ENCODE measurements at regions not wholly inside any gene's neighbourhood (a gene's known extent, or its start where the extent isn't known, plus 50 kb on each side); places are given as distances from the start of the nearest gene placed in this dataset.

DNA sequence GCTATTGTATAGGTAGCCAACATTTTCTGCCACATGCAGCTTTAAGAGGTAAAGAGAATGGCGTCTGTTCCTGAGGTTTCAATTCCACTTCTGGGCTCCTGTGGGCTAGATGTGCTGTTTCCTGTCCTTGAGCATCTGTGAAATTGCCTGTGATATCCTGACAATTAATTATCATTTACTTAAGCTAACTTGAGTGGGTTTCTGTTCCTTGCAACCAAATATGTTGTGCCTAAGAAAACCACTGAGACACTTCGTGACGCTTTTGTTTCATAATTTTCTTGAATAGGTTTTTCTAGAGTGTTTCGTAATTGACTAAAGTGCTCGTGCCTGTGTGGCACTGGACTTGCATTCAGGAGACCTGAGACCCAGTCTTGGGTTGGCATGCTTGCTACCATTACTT lies 127.3 kb upstream of the POU3F1 start:
- H3K36me3 ChIP-seq (ENCODE audit: insufficient read depth, low read length): no peaks in the 10 kb centered on the region
- no peaks in the 10 kb centered on the region for H4K20me1 ChIP-seq (ENCODE audit: insufficient read depth, low read length)
- no peak overlapping the region for H3K4me3 ChIP-seq (ENCODE audit: low read depth, low read length, poor library complexity, severe bottlenecking)
- no peak for TF ChIP-seq EZH2 (IDR thresholded peaks at IDR 0.05; ENCODE audit: borderline replicate concordance, low read length)
- TF ChIP-seq, protein P1, sequence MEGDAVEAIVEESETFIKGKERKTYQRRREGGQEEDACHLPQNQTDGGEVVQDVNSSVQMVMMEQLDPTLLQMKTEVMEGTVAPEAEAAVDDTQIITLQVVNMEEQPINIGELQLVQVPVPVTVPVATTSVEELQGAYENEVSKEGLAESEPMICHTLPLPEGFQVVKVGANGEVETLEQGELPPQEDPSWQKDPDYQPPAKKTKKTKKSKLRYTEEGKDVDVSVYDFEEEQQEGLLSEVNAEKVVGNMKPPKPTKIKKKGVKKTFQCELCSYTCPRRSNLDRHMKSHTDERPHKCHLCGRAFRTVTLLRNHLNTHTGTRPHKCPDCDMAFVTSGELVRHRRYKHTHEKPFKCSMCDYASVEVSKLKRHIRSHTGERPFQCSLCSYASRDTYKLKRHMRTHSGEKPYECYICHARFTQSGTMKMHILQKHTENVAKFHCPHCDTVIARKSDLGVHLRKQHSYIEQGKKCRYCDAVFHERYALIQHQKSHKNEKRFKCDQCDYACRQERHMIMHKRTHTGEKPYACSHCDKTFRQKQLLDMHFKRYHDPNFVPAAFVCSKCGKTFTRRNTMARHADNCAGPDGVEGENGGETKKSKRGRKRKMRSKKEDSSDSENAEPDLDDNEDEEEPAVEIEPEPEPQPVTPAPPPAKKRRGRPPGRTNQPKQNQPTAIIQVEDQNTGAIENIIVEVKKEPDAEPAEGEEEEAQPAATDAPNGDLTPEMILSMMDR (IDR thresholded peaks at IDR 0.05; ENCODE audit: low read length): no peak
- H3K9me2 ChIP-seq (ENCODE audit: low read depth, low read length): no peaks in the 10 kb centered on the region
- no peak overlapping the region for H3K27ac ChIP-seq (ENCODE audit: low read depth, low read length, poor library complexity, severe bottlenecking)
- no peak overlapping the region for H2AFZ ChIP-seq (ENCODE audit: low read length)
- H3K79me2 ChIP-seq (ENCODE audit: insufficient read depth, low read length): no peaks in the 10 kb centered on the region
- no peak overlapping the region for H3K4me2 ChIP-seq (ENCODE audit: low read length)
- H3K9ac ChIP-seq (ENCODE audit: low read length): no peak overlapping the region
- H3F3A ChIP-seq (ENCODE audit: insufficient read depth, low read length): no peaks in the 10 kb centered on the region
- no peaks in the 10 kb centered on the region for H3K4me1 ChIP-seq (ENCODE audit: insufficient read depth, low read length, severe bottlenecking)
- no peaks in the 10 kb centered on the region for H3K9me3 ChIP-seq (ENCODE audit: low read length)
- no peaks in the 10 kb centered on the region for H3K27me3 ChIP-seq (ENCODE audit: insufficient read depth, low read length)

DNA sequence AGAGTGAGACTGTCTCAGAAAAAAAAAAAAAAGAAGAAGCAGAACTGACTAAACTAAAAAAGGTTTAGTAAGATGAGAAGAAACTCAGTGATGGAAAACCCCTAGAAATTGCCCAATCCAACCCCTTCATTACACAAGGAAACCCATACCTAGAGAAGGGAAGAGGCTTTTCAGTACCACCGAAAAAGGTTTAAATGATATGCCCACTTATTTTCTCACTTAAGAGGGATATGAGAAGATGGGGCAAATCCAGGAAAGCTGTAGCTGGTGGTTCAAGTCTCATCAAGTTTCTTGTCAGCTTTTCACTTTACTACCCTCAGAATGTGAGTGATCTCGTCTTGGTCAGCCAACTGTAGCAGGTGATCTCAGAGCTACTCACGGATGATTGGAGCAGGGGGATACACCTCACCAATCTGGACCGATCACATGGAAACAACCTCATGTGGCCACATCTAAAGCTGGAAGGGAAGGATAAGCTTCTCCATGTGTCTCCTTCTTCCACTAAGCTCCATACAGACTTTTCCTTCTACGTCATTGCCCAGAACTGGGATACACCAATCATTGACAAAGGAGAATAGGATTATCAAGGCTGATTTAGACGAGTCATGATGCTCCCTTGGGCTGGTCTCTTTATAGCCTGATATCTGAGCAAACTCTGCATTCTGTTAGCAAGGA lies 126.7 kb upstream of the POU3F1 start:
- H2AFZ ChIP-seq (ENCODE audit: low read length): no peak overlapping the region
- no peaks in the 10 kb centered on the region; the same call in 1 of the 2 replicates for H3K27me3 ChIP-seq (ENCODE audit: insufficient read depth, low read length)
- no peak for TF ChIP-seq EZH2 (IDR thresholded peaks at IDR 0.05; ENCODE audit: borderline replicate concordance, low read length)
- TF ChIP-seq, protein P1 (IDR thresholded peaks at IDR 0.05; ENCODE audit: low read length): no peak
- no peaks in the 10 kb centered on the region for H3K4me1 ChIP-seq (ENCODE audit: insufficient read depth, low read length, severe bottlenecking)
- no peak overlapping the region for H3K27ac ChIP-seq (ENCODE audit: low read depth, low read length, poor library complexity, severe bottlenecking)
- no peak overlapping the region for H3K4me3 ChIP-seq (ENCODE audit: low read depth, low read length, poor library complexity, severe bottlenecking)
- H3K9ac ChIP-seq (ENCODE audit: low read length): no peak overlapping the region
- H4K20me1 ChIP-seq (ENCODE audit: insufficient read depth, low read length): no peaks in the 10 kb centered on the region
- H3K9me2 ChIP-seq (ENCODE audit: low read depth, low read length): no peaks in the 10 kb centered on the region
- H3K4me2 ChIP-seq (ENCODE audit: low read length): no peak overlapping the region
- no peaks in the 10 kb centered on the region for H3K79me2 ChIP-seq (ENCODE audit: insufficient read depth, low read length)
- no peaks in the 10 kb centered on the region for H3K36me3 ChIP-seq (ENCODE audit: insufficient read depth, low read length)
- H3K9me3 ChIP-seq (ENCODE audit: low read length): no peaks in the 10 kb centered on the region
- no peaks in the 10 kb centered on the region for H3F3A ChIP-seq (ENCODE audit: insufficient read depth, low read length)

DNA sequence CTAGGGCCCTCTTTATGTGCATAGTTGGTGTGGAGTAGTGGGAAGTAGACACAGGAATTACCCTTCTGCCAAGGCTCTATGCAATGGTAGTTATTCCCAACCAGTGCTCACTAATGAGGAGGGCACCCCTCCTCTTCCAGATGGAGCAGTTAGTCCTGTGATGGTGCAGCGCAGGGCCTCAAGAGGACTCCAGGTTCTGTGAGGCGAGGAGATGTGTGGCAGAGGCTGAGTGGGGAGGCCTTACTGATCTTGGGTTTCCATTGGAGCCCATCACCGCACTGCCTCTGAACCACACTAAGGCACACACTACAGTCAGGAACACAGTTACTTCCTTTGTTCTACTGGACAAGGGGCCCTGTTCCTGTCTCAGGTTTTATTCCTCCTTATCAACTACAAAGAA lies 122.5 kb upstream of the POU3F1 start:
- Histone ChIP-seq H3K4me3 (ENCODE audit: low read depth, low read length, poor library complexity, severe bottlenecking) (no peak overlapping the region), H2AFZ (ENCODE audit: low read length) (no peak overlapping the region), H3K4me2 (ENCODE audit: low read length) (no peak overlapping the region), H3K79me2 (ENCODE audit: insufficient read depth, low read length) (no peaks in the 10 kb centered on the region), H3K27me3 (ENCODE audit: insufficient read depth, low read length) (no peaks in the 10 kb centered on the region; the same call in 1 of the 2 replicates), H3F3A (ENCODE audit: insufficient read depth, low read length) (no peaks in the 10 kb centered on the region), H4K20me1 (ENCODE audit: insufficient read depth, low read length) (no peaks in the 10 kb centered on the region), H3K36me3 (ENCODE audit: insufficient read depth, low read length) (no peaks in the 10 kb centered on the region), H3K9me2 (ENCODE audit: low read depth, low read length) (no peaks in the 10 kb centered on the region), H3K9ac (ENCODE audit: low read length) (no peak overlapping the region), H3K27ac (ENCODE audit: low read depth, low read length, poor library complexity, severe bottlenecking) (no peak overlapping the region), H3K9me3 (ENCODE audit: low read length) (no peaks in the 10 kb centered on the region), H3K4me1 (ENCODE audit: insufficient read depth, low read length, severe bottlenecking) (no peaks in the 10 kb centered on the region)
- TF ChIP-seq EZH2 (IDR thresholded peaks at IDR 0.05; ENCODE audit: borderline replicate concordance, low read length): no peak
- TF ChIP-seq, protein P1 (IDR thresholded peaks at IDR 0.05; ENCODE audit: low read length): no peak

Measured in OCI-LY1 (cell line).